HG02981 (cell line): ENCODE measurements at regions not wholly inside any gene's neighbourhood (a gene's known extent, or its start where the extent isn't known, plus 50 kb on each side); places are given as distances from the start of the nearest gene placed in this dataset.
"Not testable (repeated sequence)": the region's sequence is repeated elsewhere in the genome, so short reads cannot be mapped to it uniquely, and the experiment has no call there.

Experiments used
- ATAC-seq: cut with Tn5 transposase; IDR thresholded peaks from one replicate; pipeline ENCODE4 v1.9.1; 2021; ENCODE audit warnings: mild to moderate bottlenecking, moderate library complexity; ENCODE audit not compliant: unreplicated experiment

DNA sequence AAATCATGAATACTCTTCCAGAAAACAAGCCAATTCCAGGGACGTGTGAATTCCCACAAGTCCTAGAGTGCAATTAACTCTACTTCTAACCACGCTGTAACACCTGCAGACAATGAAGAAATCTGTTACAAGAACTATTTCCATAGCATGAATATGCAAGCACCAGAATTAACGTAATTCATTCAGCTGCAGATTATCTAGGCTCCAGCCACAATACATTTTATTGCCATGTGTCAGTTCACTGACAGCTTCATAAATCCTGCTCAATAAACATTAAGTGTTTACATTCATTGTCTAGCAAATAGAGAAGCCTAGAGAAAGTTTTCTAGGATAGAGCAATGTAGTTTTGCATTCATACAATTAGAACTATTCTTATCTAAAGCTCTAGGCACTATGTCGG is 1348.5 kb downstream of the GRIK2 start:
- no peak for ATAC-seq

- ATAC-seq, result no peak
Measured at GRCh38 chr6:102736941-102737368, 1343.4 kb downstream of the GRIK2 start.

- no peak for ATAC-seq
Measured at GRCh38 chr6:102732898-102733297, 1339.4 kb downstream of the GRIK2 start.

- not testable (repeated sequence) for ATAC-seq
Measured at GRCh38 chr6:102722086-102722485, 1328.6 kb downstream of the GRIK2 start.

DNA sequence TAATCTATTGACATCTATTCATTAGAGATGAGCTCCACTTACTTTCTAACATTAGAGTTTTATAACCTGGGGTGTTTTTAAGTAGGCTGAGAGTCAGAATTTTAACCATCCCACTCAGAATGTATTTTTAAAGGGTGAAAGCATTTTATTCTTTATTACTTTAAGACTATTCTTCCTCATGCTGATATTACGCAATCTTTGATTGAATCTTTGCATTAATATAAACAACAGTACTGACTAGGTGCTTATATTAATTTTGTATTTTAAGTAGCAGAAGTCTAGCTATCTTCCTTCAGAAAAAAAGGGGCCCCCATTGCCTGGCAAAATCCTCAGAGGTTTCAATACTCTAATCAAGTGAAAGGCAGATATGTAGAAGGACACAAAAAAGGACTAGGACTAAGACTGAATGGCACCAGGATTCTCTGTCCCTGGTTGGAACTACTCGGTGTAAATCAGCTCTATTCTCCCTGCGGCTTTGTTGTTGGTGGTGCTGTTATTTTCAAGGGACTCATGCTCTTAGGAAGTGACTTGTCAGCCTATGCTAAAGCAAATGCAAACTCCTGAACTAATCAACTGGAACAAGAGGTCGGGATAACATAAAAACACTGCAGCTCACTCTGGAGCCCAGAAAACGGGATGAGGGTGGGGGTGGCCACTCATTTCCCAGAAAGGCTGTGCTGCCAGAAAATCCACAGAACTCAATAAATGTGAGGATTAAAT is 1324.4 kb downstream of the GRIK2 start:
- ATAC-seq, result no peak

GRCh38 chr6:102717252-102717651 is 1323.7 kb downstream of the GRIK2 start:
- no peak for ATAC-seq

DNA sequence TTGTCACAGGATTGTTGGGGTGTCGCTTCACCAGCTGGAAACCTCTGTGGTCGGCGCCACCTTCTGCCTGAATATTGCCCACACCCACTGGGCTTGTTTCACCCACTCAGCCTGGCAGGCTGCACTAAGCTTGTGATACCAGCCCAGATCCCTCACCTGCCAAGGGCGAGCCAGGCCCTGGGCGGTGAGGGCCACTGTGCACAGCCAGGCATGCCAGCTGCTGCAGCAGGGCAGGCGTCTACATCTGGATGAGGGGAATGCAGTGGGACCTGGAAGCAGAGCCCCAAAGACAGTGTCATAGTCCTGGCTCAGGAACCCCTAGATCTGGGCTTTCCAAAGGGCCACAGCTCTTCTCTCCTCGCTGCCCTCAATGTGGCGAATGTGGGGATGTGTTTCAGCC is 1307.5 kb downstream of the GRIK2 start:
- ATAC-seq, result no peak

DNA sequence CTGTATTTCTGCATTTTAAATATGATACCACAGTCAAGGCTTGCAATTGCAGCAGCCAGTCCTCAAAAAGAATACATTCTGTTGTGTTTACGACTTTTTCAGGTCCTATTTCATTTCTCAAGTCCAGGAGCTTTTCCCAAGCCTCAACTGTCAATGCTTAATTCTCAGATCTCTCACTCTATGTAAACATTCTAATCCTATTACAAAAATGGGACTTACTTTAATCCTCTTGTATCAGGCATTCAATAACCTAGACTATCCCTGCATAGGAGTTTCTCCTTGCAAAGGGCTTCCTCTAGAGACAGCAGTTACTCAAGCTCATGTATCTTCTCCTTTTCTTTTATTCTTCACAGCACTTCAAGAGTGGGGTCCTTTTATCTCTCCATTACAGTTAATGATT is 1293.0 kb downstream of the GRIK2 start:
- ATAC-seq, result no peak

GRCh38 chr6:102680413-102680812 is 1286.9 kb downstream of the GRIK2 start:
- no peak for ATAC-seq

- no peak for ATAC-seq
Measured at GRCh38 chr6:102679865-102680264, 1286.4 kb downstream of the GRIK2 start.

- ATAC-seq, result no peak
Measured at GRCh38 chr6:102677225-102677624, 1283.7 kb downstream of the GRIK2 start.

GRCh38 chr6:102670735-102671134 is 1277.2 kb downstream of the GRIK2 start:
- ATAC-seq, result no peak

DNA sequence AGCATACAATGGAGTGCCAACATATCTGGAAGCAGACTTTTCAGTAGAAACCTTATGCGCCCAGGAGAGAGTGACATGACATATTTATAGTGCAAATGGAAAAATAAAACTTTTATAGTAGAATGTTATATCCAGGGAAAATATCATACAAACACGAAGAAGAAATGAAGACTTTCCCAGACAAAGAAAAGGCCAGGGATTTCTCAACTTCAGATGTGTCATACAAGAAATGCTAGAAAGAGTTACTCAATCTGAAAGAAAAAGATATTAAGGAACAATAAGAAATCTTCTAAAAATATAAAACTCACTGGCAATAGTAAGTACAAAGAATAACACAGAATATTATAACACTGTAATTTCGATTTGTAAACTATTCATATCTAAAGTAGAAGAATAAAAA is 1269.3 kb downstream of the GRIK2 start:
- ATAC-seq, result no peak

DNA sequence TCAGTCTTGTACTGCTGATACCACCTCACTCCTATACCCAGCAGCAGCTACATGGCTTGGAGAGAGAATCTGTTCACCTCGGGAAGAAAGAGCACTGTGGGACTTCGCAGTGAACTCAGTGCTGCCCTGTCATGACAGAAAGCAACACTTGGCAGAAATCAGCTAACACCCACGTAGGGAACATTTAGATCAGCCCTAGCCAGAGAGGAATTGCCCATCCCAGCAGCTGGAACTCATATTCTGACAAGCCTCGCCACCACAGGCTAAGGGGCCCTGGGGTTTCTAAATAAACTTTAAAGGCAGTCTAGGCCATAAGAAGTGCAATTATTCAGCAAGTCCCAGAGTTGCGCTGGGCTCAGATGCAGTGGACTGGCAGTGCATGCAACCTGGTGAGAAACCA is 1266.8 kb downstream of the GRIK2 start:
- ATAC-seq, result no peak

- ATAC-seq, result no peak
Measured at GRCh38 chr6:102655823-102656222, 1262.3 kb downstream of the GRIK2 start.

- ATAC-seq, result no peak
Measured at GRCh38 chr6:102641426-102641825, 1247.9 kb downstream of the GRIK2 start.

DNA sequence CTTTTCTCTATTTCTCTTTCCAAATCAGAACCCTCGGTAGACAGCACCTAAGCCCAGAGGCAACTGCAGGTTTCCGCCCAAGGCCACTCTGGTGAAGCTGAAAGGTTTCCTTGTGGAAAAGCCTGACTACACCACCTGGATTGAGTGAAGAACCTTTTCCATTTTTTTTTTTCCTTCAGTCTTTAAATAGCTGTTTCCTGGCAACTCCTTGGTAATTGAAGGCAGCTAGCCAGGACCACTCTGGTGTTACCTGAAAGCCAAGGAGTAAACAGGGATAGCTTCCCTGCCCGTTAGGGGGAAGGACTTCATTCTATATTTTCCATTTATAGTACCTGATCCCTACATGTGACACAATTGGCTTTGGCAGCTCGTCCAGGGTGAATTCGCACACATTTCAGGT is 1238.4 kb downstream of the GRIK2 start:
- no peak for ATAC-seq

- no peak for ATAC-seq
Measured at GRCh38 chr6:102623201-102623600, 1229.7 kb downstream of the GRIK2 start.

GRCh38 chr6:102619585-102619984 is 1226.1 kb downstream of the GRIK2 start:
- ATAC-seq, result no peak

- ATAC-seq, result no peak
Measured at GRCh38 chr6:102582569-102582968, 1189.1 kb downstream of the GRIK2 start.

DNA sequence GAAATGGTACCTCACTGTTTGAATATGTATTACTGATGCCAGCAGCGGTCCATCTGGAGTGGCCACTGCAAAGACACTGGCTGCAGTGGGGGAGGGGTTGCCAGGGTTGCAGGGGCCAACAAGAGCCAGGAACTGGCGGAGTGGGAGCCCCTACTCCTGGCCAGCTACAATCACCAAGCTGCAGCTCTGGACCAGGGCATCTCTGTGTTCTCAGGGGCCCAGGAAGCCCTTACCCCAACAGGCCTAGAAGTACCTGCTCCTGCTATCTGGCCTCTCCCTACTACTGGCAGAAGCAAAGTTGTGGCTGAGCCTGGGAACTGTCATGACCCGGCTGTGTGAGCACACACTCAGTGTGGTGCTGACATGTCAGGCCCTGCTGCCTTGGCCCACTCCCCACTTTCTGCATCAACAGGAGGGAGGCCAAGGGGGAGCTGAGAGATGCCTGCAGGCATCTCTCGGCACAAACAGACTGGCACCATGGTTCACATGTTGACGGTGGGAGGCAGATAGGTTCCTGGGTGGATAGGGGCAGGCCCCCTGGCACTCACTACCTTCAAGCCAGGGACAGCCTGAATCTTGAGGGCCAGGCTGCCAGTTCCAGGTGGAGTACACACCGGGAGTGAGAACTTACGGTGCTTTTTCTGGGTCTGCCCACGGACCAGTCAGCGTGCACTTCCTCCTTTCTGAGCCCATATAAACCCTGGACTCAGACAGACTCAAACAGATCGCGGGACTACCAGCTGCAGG is 1188.0 kb downstream of the GRIK2 start:
- ATAC-seq, result no peak

- no peak for ATAC-seq
Measured at GRCh38 chr6:102571236-102571908, 1177.9 kb downstream of the GRIK2 start.
